ENCODE measurements at regions not wholly inside any gene's neighbourhood (a gene's known extent, or its start where the extent isn't known, plus 50 kb on each side); places are given as distances from the start of the nearest gene placed in this dataset.

DNA sequence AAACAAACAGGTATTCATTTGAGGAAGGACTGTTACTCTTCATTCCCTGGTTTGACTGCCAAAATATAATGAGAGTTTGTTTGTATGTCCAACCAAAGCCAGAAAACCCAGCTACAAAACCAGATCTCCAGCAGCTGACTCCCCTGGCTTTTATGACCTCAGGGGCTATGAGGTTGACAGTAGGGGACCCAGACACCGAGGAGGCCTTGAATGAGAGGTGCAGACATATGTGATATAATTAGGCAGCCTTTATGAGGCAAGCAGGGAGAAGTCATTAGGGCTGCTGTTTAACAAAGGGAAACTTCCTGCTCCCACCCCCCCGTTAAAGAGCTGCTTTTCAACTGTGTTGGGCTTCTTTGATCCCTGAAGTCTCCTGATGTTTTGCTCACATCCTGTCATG is 236.7 kb downstream of the SLC4A3 start:
- no peaks in the 10 kb centered on the region for H3K79me2 ChIP-seq (ENCODE audit: insufficient read depth, low read length)
- H3F3A ChIP-seq (ENCODE audit: insufficient read depth, low read length) = no peaks in the 10 kb centered on the region
- no peak overlapping the region for H3K4me3 ChIP-seq (ENCODE audit: low read depth, low read length, poor library complexity, severe bottlenecking)
- H3K27ac ChIP-seq (ENCODE audit: low read depth, low read length, poor library complexity, severe bottlenecking) = no peak overlapping the region
- H3K27me3 ChIP-seq (ENCODE audit: insufficient read depth, low read length) = no peaks in the 10 kb centered on the region
- H4K20me1 ChIP-seq (ENCODE audit: insufficient read depth, low read length) = no peaks in the 10 kb centered on the region
- H2AFZ ChIP-seq (ENCODE audit: low read length) = no peak overlapping the region
- no peaks in the 10 kb centered on the region for H3K9me3 ChIP-seq (ENCODE audit: low read length)
- no peak overlapping the region for H3K4me2 ChIP-seq (ENCODE audit: low read length)
- H3K4me1 ChIP-seq (ENCODE audit: insufficient read depth, low read length, severe bottlenecking) = no peaks in the 10 kb centered on the region
- no peaks in the 10 kb centered on the region for H3K9me2 ChIP-seq (ENCODE audit: low read depth, low read length)
- H3K36me3 ChIP-seq (ENCODE audit: insufficient read depth, low read length) = no peaks in the 10 kb centered on the region
- no peak overlapping the region for H3K9ac ChIP-seq (ENCODE audit: low read length)
- TF ChIP-seq EZH2 (IDR thresholded peaks at IDR 0.05; ENCODE audit: borderline replicate concordance, low read length) (no peak), CTCF (IDR thresholded peaks at IDR 0.05; ENCODE audit: low read length) (no peak)

GRCh38 chr2:219868635-219869034 is 241.2 kb downstream of the SLC4A3 start:
- Histone ChIP-seq H2AFZ (ENCODE audit: low read length) (no peak overlapping the region), H3K4me3 (ENCODE audit: low read depth, low read length, poor library complexity, severe bottlenecking) (no peak overlapping the region), H3K9me3 (ENCODE audit: low read length) (no peaks in the 10 kb centered on the region), H3K9me2 (ENCODE audit: low read depth, low read length) (no peaks in the 10 kb centered on the region), H3K4me2 (ENCODE audit: low read length) (no peak overlapping the region), H4K20me1 (ENCODE audit: insufficient read depth, low read length) (no peaks in the 10 kb centered on the region), H3K27ac (ENCODE audit: low read depth, low read length, poor library complexity, severe bottlenecking) (no peak overlapping the region), H3F3A (ENCODE audit: insufficient read depth, low read length) (no peaks in the 10 kb centered on the region), H3K4me1 (ENCODE audit: insufficient read depth, low read length, severe bottlenecking) (no peaks in the 10 kb centered on the region), H3K36me3 (ENCODE audit: insufficient read depth, low read length) (no peaks in the 10 kb centered on the region), H3K27me3 (ENCODE audit: insufficient read depth, low read length) (no peaks in the 10 kb centered on the region), H3K9ac (ENCODE audit: low read length) (no peak overlapping the region), H3K79me2 (ENCODE audit: insufficient read depth, low read length) (no peaks in the 10 kb centered on the region)
- TF ChIP-seq EZH2 (IDR thresholded peaks at IDR 0.05; ENCODE audit: borderline replicate concordance, low read length) (no peak), CTCF (IDR thresholded peaks at IDR 0.05; ENCODE audit: low read length) (no peak)

GRCh38 chr2:219870041-219870440 is 242.6 kb downstream of the SLC4A3 start:
- no peaks in the 10 kb centered on the region for H3F3A ChIP-seq (ENCODE audit: insufficient read depth, low read length)
- H4K20me1 ChIP-seq (ENCODE audit: insufficient read depth, low read length) = no peaks in the 10 kb centered on the region
- TF ChIP-seq CTCF (IDR thresholded peaks at IDR 0.05; ENCODE audit: low read length) (no peak), EZH2 (IDR thresholded peaks at IDR 0.05; ENCODE audit: borderline replicate concordance, low read length) (no peak)
- H3K4me1 ChIP-seq (ENCODE audit: insufficient read depth, low read length, severe bottlenecking) = no peaks in the 10 kb centered on the region
- no peaks in the 10 kb centered on the region for H3K9me3 ChIP-seq (ENCODE audit: low read length)
- no peaks in the 10 kb centered on the region for H3K27me3 ChIP-seq (ENCODE audit: insufficient read depth, low read length)
- H3K36me3 ChIP-seq (ENCODE audit: insufficient read depth, low read length) = no peaks in the 10 kb centered on the region
- no peak overlapping the region for H2AFZ ChIP-seq (ENCODE audit: low read length)
- no peak overlapping the region for H3K27ac ChIP-seq (ENCODE audit: low read depth, low read length, poor library complexity, severe bottlenecking)
- H3K9me2 ChIP-seq (ENCODE audit: low read depth, low read length) = no peaks in the 10 kb centered on the region
- no peaks in the 10 kb centered on the region for H3K79me2 ChIP-seq (ENCODE audit: insufficient read depth, low read length)
- H3K9ac ChIP-seq (ENCODE audit: low read length) = no peak overlapping the region
- H3K4me3 ChIP-seq (ENCODE audit: low read depth, low read length, poor library complexity, severe bottlenecking) = no peak overlapping the region
- H3K4me2 ChIP-seq (ENCODE audit: low read length) = no peak overlapping the region

Measured in OCI-LY1 (cell line).